Mammary epithelial cell (primary cell): ENCODE measurements at regions not wholly inside any gene's neighbourhood (a gene's known extent, or its start where the extent isn't known, plus 50 kb on each side); places are given as distances from the start of the nearest gene placed in this dataset.
"Not testable (repeated sequence)": the region's sequence is repeated elsewhere in the genome, so short reads cannot be mapped to it uniquely, and the experiment has no call there.

Source experiments
- EZH2 ChIP-seq: IDR thresholded peaks from 2 replicates; pipeline ENCODE4 v1.6.1; 2012; ENCODE audit warnings: low read length, inconsistent platforms, borderline replicate concordance
- TF ChIP-seq, protein P1 (sequence below), 2 donors: IDR thresholded peaks in 1 of 2; conservative IDR thresholded peaks in 1 of 2; 2 replicates each; pipeline ENCODE4 v1.5.1; 2011 to 2012; ENCODE audit warnings: inconsistent platforms in 2 of 2, low read length in 2 of 2, mild to moderate bottlenecking in 2 of 2, control low read depth in 1 of 2, low read depth in 1 of 2; ENCODE audit not compliant: insufficient read depth in 1 of 2; ENCODE audit errors: extremely low read depth in 1 of 2

GRCh38 chr7:76681810-76682209 lies 54.7 kb upstream of the POMZP3 start:
- TF ChIP-seq, protein P1, sequence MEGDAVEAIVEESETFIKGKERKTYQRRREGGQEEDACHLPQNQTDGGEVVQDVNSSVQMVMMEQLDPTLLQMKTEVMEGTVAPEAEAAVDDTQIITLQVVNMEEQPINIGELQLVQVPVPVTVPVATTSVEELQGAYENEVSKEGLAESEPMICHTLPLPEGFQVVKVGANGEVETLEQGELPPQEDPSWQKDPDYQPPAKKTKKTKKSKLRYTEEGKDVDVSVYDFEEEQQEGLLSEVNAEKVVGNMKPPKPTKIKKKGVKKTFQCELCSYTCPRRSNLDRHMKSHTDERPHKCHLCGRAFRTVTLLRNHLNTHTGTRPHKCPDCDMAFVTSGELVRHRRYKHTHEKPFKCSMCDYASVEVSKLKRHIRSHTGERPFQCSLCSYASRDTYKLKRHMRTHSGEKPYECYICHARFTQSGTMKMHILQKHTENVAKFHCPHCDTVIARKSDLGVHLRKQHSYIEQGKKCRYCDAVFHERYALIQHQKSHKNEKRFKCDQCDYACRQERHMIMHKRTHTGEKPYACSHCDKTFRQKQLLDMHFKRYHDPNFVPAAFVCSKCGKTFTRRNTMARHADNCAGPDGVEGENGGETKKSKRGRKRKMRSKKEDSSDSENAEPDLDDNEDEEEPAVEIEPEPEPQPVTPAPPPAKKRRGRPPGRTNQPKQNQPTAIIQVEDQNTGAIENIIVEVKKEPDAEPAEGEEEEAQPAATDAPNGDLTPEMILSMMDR (conservative IDR thresholded peaks at IDR 0.05 in 1 of 2, IDR thresholded peaks at IDR 0.05 in 1 of 2; ENCODE audit: extremely low read depth in 1 of 2, insufficient read depth in 1 of 2, low read depth in 1 of 2, low read length in 2 of 2): not testable (repeated sequence)
- not testable (repeated sequence) for TF ChIP-seq EZH2
